H1 (cell line): ENCODE measurements at regions not wholly inside any gene's neighbourhood (a gene's known extent, or its start where the extent isn't known, plus 50 kb on each side); places are given as distances from the start of the nearest gene placed in this dataset.
A peak's percentile ranks its signal among the peaks of the same experiment; 100 is the strongest.

Experiments used
- CTCF ChIA-PET: fragments of 300-600 bp; sonication (Branson Sonifier 250); formaldehyde crosslinking; loops from one replicate; lab custom pipeline; 2021; ENCODE audit not compliant: partially characterized antibody; lab: Charles Lee
- POLR2A ChIA-PET: fragments of 300-600 bp; sonication (Branson Sonifier 250); formaldehyde crosslinking; loops from one replicate; lab custom pipeline; 2021; ENCODE audit warnings: inconsistent platforms; ENCODE audit not compliant: partially characterized antibody; lab: Charles Lee
- DNase-seq, 2 experiments: peaks; one replicate each; pipeline versions ENCODE4 v3.0.0 to v3.0.0-alpha.2; 2010 to 2022; ENCODE audit warnings: low spot score in 2 of 2, low read depth in 1 of 2, mixed read lengths in 1 of 2
- FAIRE-seq: peaks from 2 replicates; lab custom pipeline; 2011; peaks lifted over from hg19 to GRCh38; lab: Jason Lieb, UNC
- H2AFZ ChIP-seq: 2 replicates; pipeline ENCODE4 v1.8.1; 2012; ENCODE audit warnings: low read length, inconsistent platforms
- H2AK5ac ChIP-seq: 2 replicates; pipeline ENCODE4 v1.6.1; 2013; ENCODE audit warnings: low read depth, low read length
- H2BK120ac ChIP-seq: replicated peaks from 2 replicates; pipeline ENCODE3; 2013; ENCODE audit warnings: low read depth, low read length, inconsistent platforms
- H2BK12ac ChIP-seq: 2 replicates; pipeline ENCODE4 v1.6.1; 2013; ENCODE audit warnings: low read depth, low read length
- H2BK15ac ChIP-seq: 2 replicates; pipeline ENCODE4 v1.6.1; 2013; ENCODE audit warnings: low read length
- H2BK20ac ChIP-seq: 2 replicates; pipeline ENCODE4 v1.6.1; 2013; ENCODE audit warnings: low read length
- H2BK5ac ChIP-seq: 2 replicates; pipeline ENCODE4 v1.6.1; 2013; ENCODE audit warnings: low read depth, low read length
- H3K14ac ChIP-seq: 2 replicates; pipeline ENCODE4 v1.6.1; 2013; ENCODE audit warnings: inconsistent platforms; ENCODE audit not compliant: insufficient read length
- H3K18ac ChIP-seq: 2 replicates; pipeline ENCODE4 v1.6.1; 2013; ENCODE audit warnings: low read length; ENCODE audit errors: extremely low read depth
- H3K23ac ChIP-seq: 2 replicates; pipeline ENCODE4 v1.6.1; 2013; ENCODE audit warnings: inconsistent platforms; ENCODE audit not compliant: insufficient read length
- H3K23me2 ChIP-seq: 2 replicates; pipeline ENCODE4 v1.6.1; 2013; ENCODE audit warnings: low read depth, low read length
- H3K27ac ChIP-seq: 2 replicates; pipeline ENCODE4 v1.6.1; 2011; ENCODE audit warnings: low read depth, low read length, inconsistent platforms
- H3K27me3 ChIP-seq, 4 experiments: replicated peaks in 1 of 4; 1 replicate in 1 of 4; 2 replicates in 3 of 4; pipeline versions ENCODE4 v1.6.1 to v1.8.1; 2011 to 2013; ENCODE audit warnings: low read length in 3 of 4, mild to moderate bottlenecking in 3 of 4, inconsistent platforms in 2 of 4, mixed read lengths in 2 of 4, moderate library complexity in 1 of 4; ENCODE audit not compliant: control insufficient read depth in 3 of 4, insufficient read depth in 3 of 4; ENCODE audit errors: extremely low read depth in 1 of 4
- H3K36me3 ChIP-seq, 4 experiments: 2 replicates each; pipeline versions ENCODE4 v1.6.1 to v1.8.1; 2011 to 2013; ENCODE audit warnings: mild to moderate bottlenecking in 4 of 4, low read length in 3 of 4, moderate library complexity in 2 of 4, control low read depth in 1 of 4, inconsistent platforms in 1 of 4; ENCODE audit not compliant: insufficient read depth in 4 of 4, control insufficient read depth in 2 of 4
- H3K4ac ChIP-seq: replicated peaks from 2 replicates; pipeline ENCODE3; 2013; ENCODE audit warnings: low read length, low read depth, mixed read lengths, inconsistent platforms; ENCODE audit not compliant: insufficient read length
- H3K4me1 ChIP-seq, 4 experiments: replicated peaks in 1 of 4; 1 replicate in 1 of 4; 2 replicates in 3 of 4; pipeline versions ENCODE4 v1.6.1 to v1.8.1; 2011 to 2013; ENCODE audit warnings: low read length in 3 of 4, inconsistent platforms in 2 of 4, mixed read lengths in 1 of 4; ENCODE audit not compliant: insufficient read depth in 4 of 4, control insufficient read depth in 3 of 4
- H3K4me2 ChIP-seq, 2 experiments: 2 replicates each; pipeline versions ENCODE4 v1.6.1 to v1.8.1; 2011 to 2013; ENCODE audit warnings: low read depth in 2 of 2, low read length in 2 of 2, control low read depth in 1 of 2, inconsistent platforms in 1 of 2, mild to moderate bottlenecking in 1 of 2; ENCODE audit not compliant: insufficient read depth in 1 of 2
- H3K4me3 ChIP-seq, 4 experiments: fragments of 200-600, 300-600 bp in 1 of 4; sonication (generic), shearing (Covaris generic), sonication (Bioruptor Twin) in 1 of 4; 2 replicates each; pipeline versions ENCODE4 v1.5.1 to v1.8.1; 2011 to 2016; ENCODE audit warnings: low read length in 4 of 4, low read depth in 3 of 4, control low read depth in 2 of 4, inconsistent platforms in 2 of 4, mild to moderate bottlenecking in 2 of 4, mixed read lengths in 1 of 4, moderate library complexity in 1 of 4; ENCODE audit not compliant: insufficient read depth in 2 of 4; ENCODE audit errors: extremely low read depth in 1 of 4
- H3K56ac ChIP-seq: replicated peaks from 2 replicates; pipeline ENCODE3; 2013; ENCODE audit warnings: low read depth, mild to moderate bottlenecking, mixed read lengths, low read length, inconsistent platforms; ENCODE audit not compliant: insufficient read length
- H3K79me1 ChIP-seq: 2 replicates; pipeline ENCODE4 v1.6.1; 2013; ENCODE audit warnings: low read depth, low read length, control low read depth
- H3K79me2 ChIP-seq, 2 experiments: 2 replicates each; pipeline versions ENCODE4 v1.6.1 to v1.8.1; 2012 to 2013; ENCODE audit warnings: low read length in 2 of 2, mild to moderate bottlenecking in 2 of 2, inconsistent platforms in 1 of 2; ENCODE audit not compliant: insufficient read depth in 2 of 2, control insufficient read depth in 1 of 2
- H3K9ac ChIP-seq, 4 experiments: replicated peaks in 1 of 4; 1 replicate in 1 of 4; 2 replicates in 3 of 4; pipeline versions ENCODE4 v1.6.1 to v1.8.1; 2011 to 2013; ENCODE audit warnings: low read depth in 3 of 4, low read length in 3 of 4, control low read depth in 2 of 4, mild to moderate bottlenecking in 2 of 4, moderate library complexity in 2 of 4, inconsistent platforms in 1 of 4; ENCODE audit errors: extremely low read depth in 1 of 4
- H3K9me3 ChIP-seq, 2 experiments: 2 replicates each; pipeline versions ENCODE4 v1.6.1 to v1.8.1; 2012 to 2013; ENCODE audit warnings: mild to moderate bottlenecking in 2 of 2, moderate library complexity in 2 of 2, control low read depth in 1 of 2, inconsistent platforms in 1 of 2, low read depth in 1 of 2, low read length in 1 of 2, mixed read lengths in 1 of 2; ENCODE audit not compliant: insufficient read depth in 2 of 2
- H4K20me1 ChIP-seq, 2 experiments: replicated peaks in 1 of 2; 2 replicates each; pipeline versions ENCODE3 to v1.8.1; 2011 to 2013; ENCODE audit warnings: inconsistent platforms in 2 of 2, low read length in 2 of 2, mild to moderate bottlenecking in 1 of 2; ENCODE audit not compliant: insufficient read depth in 2 of 2, control insufficient read depth in 1 of 2
- H4K5ac ChIP-seq: 2 replicates; pipeline ENCODE4 v1.6.1; 2013; ENCODE audit warnings: low read length, low read depth, mixed read lengths, inconsistent platforms; ENCODE audit not compliant: insufficient read length
- H4K8ac ChIP-seq: 2 replicates; pipeline ENCODE4 v1.8.0; 2013; ENCODE audit warnings: mild to moderate bottlenecking, moderate library complexity, low read length, inconsistent platforms; ENCODE audit not compliant: insufficient read depth; ENCODE audit errors: extremely low read depth
- H4K91ac ChIP-seq: replicated peaks from 2 replicates; pipeline ENCODE3; 2013; ENCODE audit warnings: low read length, mixed read lengths, inconsistent platforms; ENCODE audit not compliant: insufficient read length
- CHD1 ChIP-seq: IDR thresholded peaks from 2 replicates; pipeline ENCODE4 v1.6.1; 2012; ENCODE audit warnings: low read depth, low read length, improper control_type of control experiment
- EZH2 ChIP-seq: fragments of 200-600 bp; sonication (generic); IDR thresholded peaks from 2 replicates; pipeline ENCODE4 v1.7.1; 2012; ENCODE audit warnings: low read depth, mild to moderate bottlenecking, moderate library complexity, low read length, inconsistent platforms; ENCODE audit not compliant: severe bottlenecking
- WGBS, 2 experiments: shearing (Covaris generic) in 1 of 2; methylation state at CpG; one replicate each; pipeline versions ENCODE4 v1.1.6 to v1.1.7; 2013 to 2015; ENCODE audit warnings: low lambda C conversion rate in 2 of 2, mixed read lengths in 2 of 2, inconsistent platforms in 1 of 2, low coverage in 1 of 2, missing lambda C conversion rate in 1 of 2; ENCODE audit not compliant: insufficient replicate concordance in 2 of 2, insufficient coverage in 1 of 2, insufficient read length in 1 of 2; ENCODE audit errors: extremely low coverage in 1 of 2, missing lambda C conversion rate in 1 of 2; 5-methylcytosine and 5-hydroxymethylcytosine counted together

DNA sequence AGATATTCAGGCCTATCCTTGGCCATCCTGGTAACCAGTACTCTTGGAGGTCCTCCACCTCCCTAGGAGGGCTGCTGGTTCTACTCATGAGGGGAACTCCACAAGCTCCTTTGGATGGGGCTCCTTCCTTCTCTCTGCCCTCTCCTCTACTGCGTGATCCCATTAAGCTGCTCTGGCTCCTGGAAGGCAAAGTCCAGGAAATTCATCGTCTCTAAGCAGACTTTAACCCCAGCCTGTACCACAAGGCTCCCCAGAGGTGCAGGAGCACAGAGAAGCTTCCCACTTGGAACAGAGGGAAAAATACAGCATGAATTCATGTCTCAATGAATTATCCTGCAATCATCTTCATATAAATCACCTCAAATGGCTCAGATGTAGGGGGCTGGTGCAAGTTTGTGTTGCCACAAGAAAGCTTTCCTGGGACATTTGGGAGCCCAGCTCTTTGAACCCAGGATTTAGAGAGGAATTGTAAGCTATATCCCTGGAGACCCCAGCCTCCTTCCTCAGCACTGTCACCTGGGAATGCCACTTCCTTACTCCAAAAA is 355.4 kb downstream of the CDC5L start:
- Histone ChIP-seq H2BK15ac (no peak overlapping the region), H3K4me1 (peaks cover 0 to 10% (median 5%) of the 10 kb centered on the region in 4 experiments; a peak in 6 of 7 replicates), H4K8ac (no peak overlapping the region), H2AK5ac (no peak overlapping the region), H3K18ac (no peak overlapping the region), H3K23me2 (no peaks in the 10 kb centered on the region), H3K4me3 (no peak overlapping the region), H4K5ac (no peak overlapping the region), H3K27ac (no peak overlapping the region), H3K9me3 (peaks cover 6 to 10% of the 10 kb centered on the region in 2 experiments; a peak in 3 of 4 replicates), H3K56ac (no peak overlapping the region), H3K4me2 (no peak overlapping the region), H3K4ac (no peak overlapping the region), H2BK12ac (no peak overlapping the region; the same call in 1 of the 2 replicates), H3K14ac (no peak overlapping the region), H3K79me1 (no peaks in the 10 kb centered on the region), H3K23ac (no peak overlapping the region), H3K36me3 (no peaks in the 10 kb centered on the region), H3K27me3 (no peaks in the 10 kb centered on the region), H4K91ac (no peak overlapping the region), H4K20me1 (no peaks in the 10 kb centered on the region), H3K79me2 (no peaks in the 10 kb centered on the region), H2BK120ac (no peak overlapping the region), H2AFZ (peak overlapping the region; percentile 50; the same call in 1 of the 2 replicates), H2BK5ac (no peak overlapping the region), H3K9ac (no peak overlapping the region), H2BK20ac (no peak overlapping the region)
- POLR2A ChIA-PET: interaction anchor here (1.5 kb wide), 1 partner anchor 68 kb away, joined by 3 read pairs; no protein-coding TSS in a partner anchor
- WGBS, 2 experiments: 45% methylated on average over 2 of the region's 2 CpGs; no CpG with 5 or more reads in 1 of the 2 experiments
- CTCF ChIA-PET: interaction anchor here (0.8 to 1.3 kb wide), 7 partner anchors 20 to 422 kb away, joined by 3 to 5 read pairs (median 3); no protein-coding TSS in a partner anchor
- TF ChIP-seq CHD1: no peak
- TF ChIP-seq EZH2: no peak
- FAIRE-seq (no peak), DNase-seq (no peak)
